H1 (cell line): ENCODE measurements at regions not wholly inside any gene's neighbourhood (a gene's known extent, or its start where the extent isn't known, plus 50 kb on each side); places are given as distances from the start of the nearest gene placed in this dataset.

Source experiments
- CTCF ChIA-PET: fragments of 300-600 bp; sonication (Branson Sonifier 250); formaldehyde crosslinking; loops from one replicate; lab custom pipeline; 2021; ENCODE audit not compliant: partially characterized antibody; lab: Charles Lee
- POLR2A ChIA-PET: fragments of 300-600 bp; sonication (Branson Sonifier 250); formaldehyde crosslinking; loops from one replicate; lab custom pipeline; 2021; ENCODE audit warnings: inconsistent platforms; ENCODE audit not compliant: partially characterized antibody; lab: Charles Lee
- DNase-seq, 2 experiments: peaks; one replicate each; pipeline versions ENCODE4 v3.0.0 to v3.0.0-alpha.2; 2010 to 2022; ENCODE audit warnings: low spot score in 2 of 2, low read depth in 1 of 2, mixed read lengths in 1 of 2
- FAIRE-seq: peaks from 2 replicates; lab custom pipeline; 2011; peaks lifted over from hg19 to GRCh38; lab: Jason Lieb, UNC
- H2AFZ ChIP-seq: 2 replicates; pipeline ENCODE4 v1.8.1; 2012; ENCODE audit warnings: low read length, inconsistent platforms
- H2AK5ac ChIP-seq: 2 replicates; pipeline ENCODE4 v1.6.1; 2013; ENCODE audit warnings: low read depth, low read length
- H2BK120ac ChIP-seq: replicated peaks from 2 replicates; pipeline ENCODE3; 2013; ENCODE audit warnings: low read depth, low read length, inconsistent platforms
- H2BK12ac ChIP-seq: 2 replicates; pipeline ENCODE4 v1.6.1; 2013; ENCODE audit warnings: low read depth, low read length
- H2BK15ac ChIP-seq: 2 replicates; pipeline ENCODE4 v1.6.1; 2013; ENCODE audit warnings: low read length
- H2BK20ac ChIP-seq: 2 replicates; pipeline ENCODE4 v1.6.1; 2013; ENCODE audit warnings: low read length
- H2BK5ac ChIP-seq: 2 replicates; pipeline ENCODE4 v1.6.1; 2013; ENCODE audit warnings: low read depth, low read length
- H3K14ac ChIP-seq: 2 replicates; pipeline ENCODE4 v1.6.1; 2013; ENCODE audit warnings: inconsistent platforms; ENCODE audit not compliant: insufficient read length
- H3K18ac ChIP-seq: 2 replicates; pipeline ENCODE4 v1.6.1; 2013; ENCODE audit warnings: low read length; ENCODE audit errors: extremely low read depth
- H3K23ac ChIP-seq: 2 replicates; pipeline ENCODE4 v1.6.1; 2013; ENCODE audit warnings: inconsistent platforms; ENCODE audit not compliant: insufficient read length
- H3K23me2 ChIP-seq: 2 replicates; pipeline ENCODE4 v1.6.1; 2013; ENCODE audit warnings: low read depth, low read length
- H3K27ac ChIP-seq: 2 replicates; pipeline ENCODE4 v1.6.1; 2011; ENCODE audit warnings: low read depth, low read length, inconsistent platforms
- H3K27me3 ChIP-seq, 4 experiments: replicated peaks in 1 of 4; 1 replicate in 1 of 4; 2 replicates in 3 of 4; pipeline versions ENCODE4 v1.6.1 to v1.8.1; 2011 to 2013; ENCODE audit warnings: low read length in 3 of 4, mild to moderate bottlenecking in 3 of 4, inconsistent platforms in 2 of 4, mixed read lengths in 2 of 4, moderate library complexity in 1 of 4; ENCODE audit not compliant: control insufficient read depth in 3 of 4, insufficient read depth in 3 of 4; ENCODE audit errors: extremely low read depth in 1 of 4
- H3K36me3 ChIP-seq, 4 experiments: 2 replicates each; pipeline versions ENCODE4 v1.6.1 to v1.8.1; 2011 to 2013; ENCODE audit warnings: mild to moderate bottlenecking in 4 of 4, low read length in 3 of 4, moderate library complexity in 2 of 4, control low read depth in 1 of 4, inconsistent platforms in 1 of 4; ENCODE audit not compliant: insufficient read depth in 4 of 4, control insufficient read depth in 2 of 4
- H3K4ac ChIP-seq: replicated peaks from 2 replicates; pipeline ENCODE3; 2013; ENCODE audit warnings: low read length, low read depth, mixed read lengths, inconsistent platforms; ENCODE audit not compliant: insufficient read length
- H3K4me1 ChIP-seq, 4 experiments: replicated peaks in 1 of 4; 1 replicate in 1 of 4; 2 replicates in 3 of 4; pipeline versions ENCODE4 v1.6.1 to v1.8.1; 2011 to 2013; ENCODE audit warnings: low read length in 3 of 4, inconsistent platforms in 2 of 4, mixed read lengths in 1 of 4; ENCODE audit not compliant: insufficient read depth in 4 of 4, control insufficient read depth in 3 of 4
- H3K4me2 ChIP-seq, 2 experiments: 2 replicates each; pipeline versions ENCODE4 v1.6.1 to v1.8.1; 2011 to 2013; ENCODE audit warnings: low read depth in 2 of 2, low read length in 2 of 2, control low read depth in 1 of 2, inconsistent platforms in 1 of 2, mild to moderate bottlenecking in 1 of 2; ENCODE audit not compliant: insufficient read depth in 1 of 2
- H3K4me3 ChIP-seq, 4 experiments: fragments of 200-600, 300-600 bp in 1 of 4; sonication (generic), shearing (Covaris generic), sonication (Bioruptor Twin) in 1 of 4; 2 replicates each; pipeline versions ENCODE4 v1.5.1 to v1.8.1; 2011 to 2016; ENCODE audit warnings: low read length in 4 of 4, low read depth in 3 of 4, control low read depth in 2 of 4, inconsistent platforms in 2 of 4, mild to moderate bottlenecking in 2 of 4, mixed read lengths in 1 of 4, moderate library complexity in 1 of 4; ENCODE audit not compliant: insufficient read depth in 2 of 4; ENCODE audit errors: extremely low read depth in 1 of 4
- H3K56ac ChIP-seq: replicated peaks from 2 replicates; pipeline ENCODE3; 2013; ENCODE audit warnings: low read depth, mild to moderate bottlenecking, mixed read lengths, low read length, inconsistent platforms; ENCODE audit not compliant: insufficient read length
- H3K79me1 ChIP-seq: 2 replicates; pipeline ENCODE4 v1.6.1; 2013; ENCODE audit warnings: low read depth, low read length, control low read depth
- H3K79me2 ChIP-seq, 2 experiments: 2 replicates each; pipeline versions ENCODE4 v1.6.1 to v1.8.1; 2012 to 2013; ENCODE audit warnings: low read length in 2 of 2, mild to moderate bottlenecking in 2 of 2, inconsistent platforms in 1 of 2; ENCODE audit not compliant: insufficient read depth in 2 of 2, control insufficient read depth in 1 of 2
- H3K9ac ChIP-seq, 4 experiments: replicated peaks in 1 of 4; 1 replicate in 1 of 4; 2 replicates in 3 of 4; pipeline versions ENCODE4 v1.6.1 to v1.8.1; 2011 to 2013; ENCODE audit warnings: low read depth in 3 of 4, low read length in 3 of 4, control low read depth in 2 of 4, mild to moderate bottlenecking in 2 of 4, moderate library complexity in 2 of 4, inconsistent platforms in 1 of 4; ENCODE audit errors: extremely low read depth in 1 of 4
- H3K9me3 ChIP-seq, 2 experiments: 2 replicates each; pipeline versions ENCODE4 v1.6.1 to v1.8.1; 2012 to 2013; ENCODE audit warnings: mild to moderate bottlenecking in 2 of 2, moderate library complexity in 2 of 2, control low read depth in 1 of 2, inconsistent platforms in 1 of 2, low read depth in 1 of 2, low read length in 1 of 2, mixed read lengths in 1 of 2; ENCODE audit not compliant: insufficient read depth in 2 of 2
- H4K20me1 ChIP-seq, 2 experiments: replicated peaks in 1 of 2; 2 replicates each; pipeline versions ENCODE3 to v1.8.1; 2011 to 2013; ENCODE audit warnings: inconsistent platforms in 2 of 2, low read length in 2 of 2, mild to moderate bottlenecking in 1 of 2; ENCODE audit not compliant: insufficient read depth in 2 of 2, control insufficient read depth in 1 of 2
- H4K5ac ChIP-seq: 2 replicates; pipeline ENCODE4 v1.6.1; 2013; ENCODE audit warnings: low read length, low read depth, mixed read lengths, inconsistent platforms; ENCODE audit not compliant: insufficient read length
- H4K8ac ChIP-seq: 2 replicates; pipeline ENCODE4 v1.8.0; 2013; ENCODE audit warnings: mild to moderate bottlenecking, moderate library complexity, low read length, inconsistent platforms; ENCODE audit not compliant: insufficient read depth; ENCODE audit errors: extremely low read depth
- H4K91ac ChIP-seq: replicated peaks from 2 replicates; pipeline ENCODE3; 2013; ENCODE audit warnings: low read length, mixed read lengths, inconsistent platforms; ENCODE audit not compliant: insufficient read length
- ATF2 ChIP-seq: IDR thresholded peaks from 2 replicates; pipeline ENCODE4 v1.6.1; 2012; ENCODE audit warnings: low read length, inconsistent platforms
- BCL11A ChIP-seq, 2 experiments: IDR thresholded peaks; one replicate each; pipeline ENCODE4 v1.6.1; 2011; ENCODE audit warnings: low read depth in 2 of 2, low read length in 2 of 2, mild to moderate bottlenecking in 2 of 2
- BRCA1 ChIP-seq: IDR thresholded peaks from 2 replicates; pipeline ENCODE4 v1.6.1; 2012; ENCODE audit warnings: low read depth, low read length, improper control_type of control experiment
- CBX8 ChIP-seq: fragments of 300-800, 300-1000 bp; sonication (generic); IDR thresholded peaks from 2 replicates; pipeline ENCODE4 v1.7.1; 2016; ENCODE audit warnings: low read depth, low read length, borderline replicate concordance
- CHD2 ChIP-seq: IDR thresholded peaks from 2 replicates; pipeline ENCODE4 v1.6.1; 2012; ENCODE audit warnings: low read length, improper control_type of control experiment
- CTBP2 ChIP-seq: IDR thresholded peaks from 2 replicates; pipeline ENCODE4 v1.7.0; 2011; ENCODE audit warnings: borderline replicate concordance, mild to moderate bottlenecking, moderate library complexity, mixed read lengths, low read length; ENCODE audit not compliant: insufficient read depth, insufficient read length
- GTF2F1 ChIP-seq: IDR thresholded peaks from 2 replicates; pipeline ENCODE4 v1.6.1; 2012; ENCODE audit warnings: low read depth, low read length, improper control_type of control experiment, borderline replicate concordance
- JUN ChIP-seq: IDR thresholded peaks from 2 replicates; pipeline ENCODE4 v1.6.1; 2011; ENCODE audit warnings: low read depth, mild to moderate bottlenecking, improper control_type of control experiment, low read length
- KDM4A ChIP-seq: IDR thresholded peaks from one replicate; pipeline ENCODE4 v1.7.1; 2012; ENCODE audit warnings: low read depth, mild to moderate bottlenecking, moderate library complexity, low read length, inconsistent platforms; ENCODE audit not compliant: severe bottlenecking
- POU5F1 ChIP-seq: IDR thresholded peaks from 2 replicates; pipeline ENCODE4 v1.6.1; 2011; ENCODE audit warnings: low read depth, mild to moderate bottlenecking, low read length, moderate library complexity
- RBBP5 ChIP-seq: IDR thresholded peaks from 2 replicates; pipeline ENCODE4 v1.7.1; 2012; ENCODE audit warnings: low read depth, mild to moderate bottlenecking, inconsistent platforms, low read length, moderate library complexity, borderline replicate concordance
- WGBS, 2 experiments: shearing (Covaris generic) in 1 of 2; methylation state at CpG; one replicate each; pipeline versions ENCODE4 v1.1.6 to v1.1.7; 2013 to 2015; ENCODE audit warnings: low lambda C conversion rate in 2 of 2, mixed read lengths in 2 of 2, inconsistent platforms in 1 of 2, low coverage in 1 of 2, missing lambda C conversion rate in 1 of 2; ENCODE audit not compliant: insufficient replicate concordance in 2 of 2, insufficient coverage in 1 of 2, insufficient read length in 1 of 2; ENCODE audit errors: extremely low coverage in 1 of 2, missing lambda C conversion rate in 1 of 2; 5-methylcytosine and 5-hydroxymethylcytosine counted together

- 95% methylated on average over 8 of the region's 10 CpGs; no CpG with 5 or more reads in 1 of the 2 experiments for WGBS, 2 experiments
- Histone ChIP-seq H2BK120ac (no peak overlapping the region), H3K27ac (no peak overlapping the region), H2BK15ac (no peak overlapping the region), H2BK20ac (no peak overlapping the region), H3K79me2 (no peaks in the 10 kb centered on the region), H4K5ac (no peak overlapping the region), H2BK5ac (no peak overlapping the region), H3K36me3 (no peaks in the 10 kb centered on the region), H4K20me1 (no peaks in the 10 kb centered on the region), H3K4me2 (no peak overlapping the region), H4K8ac (no peak overlapping the region), H3K56ac (no peak overlapping the region), H3K4me1 (peaks cover 0 to 11% (median 3%) of the 10 kb centered on the region in 4 experiments; a peak in 3 of 7 replicates), H4K91ac (no peak overlapping the region), H3K27me3 (peaks cover 0 to 11% (median 3%) of the 10 kb centered on the region in 4 experiments; a peak in 3 of 7 replicates), H3K4me3 (no peak overlapping the region), H3K9me3 (peaks cover 0 to 6% of the 10 kb centered on the region in 2 experiments; a peak in 3 of 4 replicates), H3K9ac (no peak overlapping the region), H2AK5ac (no peak overlapping the region), H2AFZ (no peak overlapping the region), H3K4ac (no peak overlapping the region), H3K18ac (no peak overlapping the region), H3K23me2 (0 out of 2 replicates have a peak, but pooled peaks cover 1% of the 10 kb centered on the region), H3K23ac (no peak overlapping the region), H2BK12ac (no peak overlapping the region), H3K79me1 (no peaks in the 10 kb centered on the region), H3K14ac (no peak overlapping the region)
- FAIRE-seq = no peak
- CTCF ChIA-PET = interaction anchor here (0.5 to 1.3 kb wide), 7 partner anchors 12 to 204 kb away, joined by 3 to 4 read pairs (median 3); no protein-coding TSS in a partner anchor
- TF ChIP-seq GTF2F1 = no peak
- no peak for TF ChIP-seq KDM4A
- no peak for TF ChIP-seq CHD2
- TF ChIP-seq CBX8 = no peak
- TF ChIP-seq JUN = no peak
- no peak for TF ChIP-seq POU5F1
- no peak for TF ChIP-seq CTBP2
- no peak for TF ChIP-seq BCL11A (IDR thresholded peaks at IDR 0.05; ENCODE audit: low read depth in 2 of 2, low read length in 2 of 2)
- TF ChIP-seq RBBP5 = no peak
- TF ChIP-seq BRCA1 = no peak
- no peak for TF ChIP-seq ATF2
- POLR2A ChIA-PET = no interaction called here
- DNase-seq = no peak
Observed at GRCh38 chr2:43065871-43066270, 160.5 kb downstream of the ZFP36L2 start.
